Brain microvascular endothelial cell (primary cell): ENCODE measurements at regions not wholly inside any gene's neighbourhood (a gene's known extent, or its start where the extent isn't known, plus 50 kb on each side); places are given as distances from the start of the nearest gene placed in this dataset.

ENCODE experiments used
- DNase-seq: peaks from one replicate; pipeline ENCODE4 v3.0.0-alpha.2; 2020
- H3K27ac ChIP-seq: fragments of 250-450 bp; sonication (Bioruptor Pico); 2 replicates; pipeline ENCODE4 v1.5.1; 2020; ENCODE audit warnings: mild to moderate bottlenecking, moderate library complexity
- H3K27me3 ChIP-seq: fragments of 250-450 bp; sonication (Bioruptor Pico); replicated peaks from 2 replicates; pipeline ENCODE4 v1.5.1; 2020; ENCODE audit warnings: mild to moderate bottlenecking
- H3K36me3 ChIP-seq: fragments of 250-450 bp; sonication (Bioruptor Pico); replicated peaks from 2 replicates; pipeline ENCODE4 v1.5.1; 2020; ENCODE audit warnings: mild to moderate bottlenecking
- H3K4me3 ChIP-seq: 2 replicates; pipeline ENCODE4 v1.5.1; 2011; ENCODE audit warnings: low read depth, mild to moderate bottlenecking, control low read depth, low read length, moderate library complexity
- CTCF ChIP-seq: IDR thresholded peaks from 2 replicates; pipeline ENCODE4 v1.5.1; 2011; ENCODE audit warnings: low read depth, mild to moderate bottlenecking, moderate library complexity, low read length, control low read depth, inconsistent platforms; ENCODE audit errors: missing control alignments
- in situ Hi-C: cut with HindIII; loops from 2 replicates; pipeline ENCODE4 v1.10.0; 2017; ENCODE audit warnings: low sequenced_read_pairs, low pct_ligation_motif_present

- DNase-seq, result no peak
- in situ Hi-C loops, result no loop called here
- H3K27me3 ChIP-seq, result no peaks in the 10 kb centered on the region
- H3K36me3 ChIP-seq, result no peaks in the 10 kb centered on the region
- no peak overlapping the region for H3K27ac ChIP-seq
- H3K4me3 ChIP-seq, result no peak overlapping the region
- TF ChIP-seq CTCF, result no peak
Measured at GRCh38 chr2:175630280-175631244, 371.5 kb downstream of the LNPK start.

GRCh38 chr2:175628243-175628642 is 373.8 kb downstream of the LNPK start:
- no peak overlapping the region for H3K4me3 ChIP-seq
- no peaks in the 10 kb centered on the region for H3K36me3 ChIP-seq
- no peak for TF ChIP-seq CTCF
- no peaks in the 10 kb centered on the region for H3K27me3 ChIP-seq
- no peak for DNase-seq
- in situ Hi-C loops, result no loop called here
- no peak overlapping the region for H3K27ac ChIP-seq

GRCh38 chr2:175627405-175627804 is 374.7 kb downstream of the LNPK start:
- no peak overlapping the region for H3K4me3 ChIP-seq
- in situ Hi-C loops, result no loop called here
- no peak for TF ChIP-seq CTCF
- no peaks in the 10 kb centered on the region for H3K36me3 ChIP-seq
- no peaks in the 10 kb centered on the region for H3K27me3 ChIP-seq
- H3K27ac ChIP-seq, result no peak overlapping the region
- DNase-seq, result no peak

- in situ Hi-C loops, result no loop called here
- Histone ChIP-seq H3K4me3 (no peak overlapping the region), H3K36me3 (no peaks in the 10 kb centered on the region), H3K27ac (no peak overlapping the region), H3K27me3 (no peaks in the 10 kb centered on the region)
- no peak for DNase-seq
- TF ChIP-seq CTCF, result no peak
Measured at GRCh38 chr2:175626796-175627195, 375.3 kb downstream of the LNPK start.

GRCh38 chr2:175624785-175625184 is 377.3 kb downstream of the LNPK start:
- no peak for DNase-seq
- in situ Hi-C loops, result no loop called here
- Histone ChIP-seq H3K36me3 (no peaks in the 10 kb centered on the region), H3K4me3 (no peak overlapping the region), H3K27me3 (no peaks in the 10 kb centered on the region), H3K27ac (no peak overlapping the region)
- no peak for TF ChIP-seq CTCF
